HEK293T (cell line): ENCODE measurements at regions not wholly inside any gene's neighbourhood (a gene's known extent, or its start where the extent isn't known, plus 50 kb on each side); places are given as distances from the start of the nearest gene placed in this dataset.

ENCODE experiments used
- SP1 ChIP-seq: fragments of 450-650 bp; IDR thresholded peaks from 2 replicates; pipeline ENCODE4 v1.6.1; 2017
- TARDBP ChIP-seq: fragments of 450-650 bp; IDR thresholded peaks from 2 replicates; pipeline ENCODE4 v1.6.1; 2016

- TF ChIP-seq SP1 (no peak), TARDBP (no peak)
These were observed 495.2 kb downstream of the PDGFC start for GRCh38 chr4:156476359-156476758.
